ENCODE measurements at regions not wholly inside any gene's neighbourhood (a gene's known extent, or its start where the extent isn't known, plus 50 kb on each side); places are given as distances from the start of the nearest gene placed in this dataset.
"Not testable (repeated sequence)": the region's sequence is repeated elsewhere in the genome, so short reads cannot be mapped to it uniquely, and the experiment has no call there.

- H3K9ac ChIP-seq (ENCODE audit: control insufficient read depth, extremely low read depth, insufficient read depth, low read length): no peak overlapping the region
- H3K27ac ChIP-seq (ENCODE audit: control insufficient read depth, insufficient read depth, low read length): no peak overlapping the region
- dilution Hi-C loops (cut with MboI; ENCODE audit: extremely low pct_ligation_motif_present, low sequenced_read_pairs): no loop called here
- no peaks in the 10 kb centered on the region for H3K36me3 ChIP-seq (ENCODE audit: control insufficient read depth in 2 of 2, extremely low read depth in 1 of 2, insufficient read depth in 2 of 2, low read length in 2 of 2)
- no peaks in the 10 kb centered on the region for H3K9me1 ChIP-seq (ENCODE audit: control insufficient read depth, extremely low read depth, insufficient read depth, low read length)
- DNase-seq (ENCODE audit: low read depth, low spot score) (no peak), FAIRE-seq (no peak)
- no peak overlapping the region for H3K4me3 ChIP-seq (ENCODE audit: control insufficient read depth in 2 of 3, extremely low read depth in 1 of 3, insufficient read depth in 2 of 3, low read depth in 1 of 3, low read length in 3 of 3)
- no peaks in the 10 kb centered on the region for H3K79me2 ChIP-seq (ENCODE audit: control insufficient read depth, insufficient read depth, low read length)
- H3K9me3 ChIP-seq (ENCODE audit: control insufficient read depth, low read depth, low read length): no peaks in the 10 kb centered on the region
- no peaks in the 10 kb centered on the region for H3K27me3 ChIP-seq (ENCODE audit: control insufficient read depth, extremely low read depth, insufficient read depth, low read length)
- H2AFZ ChIP-seq (ENCODE audit: control insufficient read depth, low read length): no peak overlapping the region
- no peaks in the 10 kb centered on the region for H3K4me1 ChIP-seq (ENCODE audit: control insufficient read depth, extremely low read depth, insufficient read depth, low read length)
- no peaks in the 10 kb centered on the region for H4K20me1 ChIP-seq (ENCODE audit: control insufficient read depth, extremely low read depth, insufficient read depth, low read length)
- H3K4me2 ChIP-seq (ENCODE audit: control insufficient read depth, extremely low read depth, insufficient read depth, low read depth, low read length): no peak overlapping the region
- no peak for TF ChIP-seq CTCF (optimal IDR thresholded peaks at IDR 0.05 in 1 of 3, IDR thresholded peaks at IDR 0.05 in 1 of 3, conservative IDR thresholded peaks at IDR 0.05 in 1 of 3; ENCODE audit: extremely low read depth in 1 of 3, insufficient read depth in 2 of 3, low read length in 3 of 3)
- no peak for TF ChIP-seq EZH2 (IDR thresholded peaks at IDR 0.05; ENCODE audit: low read length)
These were observed 1801.3 kb upstream of the PCDH10 start for GRCh38 chr4:131347816-131348215.

- H3K36me3 ChIP-seq (ENCODE audit: control insufficient read depth in 2 of 2, extremely low read depth in 1 of 2, insufficient read depth in 2 of 2, low read length in 2 of 2): no peaks in the 10 kb centered on the region
- H3K4me2 ChIP-seq (ENCODE audit: control insufficient read depth, extremely low read depth, insufficient read depth, low read depth, low read length): no peak overlapping the region
- H3K9ac ChIP-seq (ENCODE audit: control insufficient read depth, extremely low read depth, insufficient read depth, low read length): no peak overlapping the region
- no peaks in the 10 kb centered on the region for H3K9me1 ChIP-seq (ENCODE audit: control insufficient read depth, extremely low read depth, insufficient read depth, low read length)
- no peak for DNase-seq (ENCODE audit: low read depth, low spot score)
- no peak overlapping the region for H3K27ac ChIP-seq (ENCODE audit: control insufficient read depth, insufficient read depth, low read length)
- no peaks in the 10 kb centered on the region for H3K9me3 ChIP-seq (ENCODE audit: control insufficient read depth, low read depth, low read length)
- no peaks in the 10 kb centered on the region for H3K79me2 ChIP-seq (ENCODE audit: control insufficient read depth, insufficient read depth, low read length)
- no peak for FAIRE-seq
- no peaks in the 10 kb centered on the region for H3K27me3 ChIP-seq (ENCODE audit: control insufficient read depth, extremely low read depth, insufficient read depth, low read length)
- H2AFZ ChIP-seq (ENCODE audit: control insufficient read depth, low read length): no peak overlapping the region
- no peaks in the 10 kb centered on the region for H4K20me1 ChIP-seq (ENCODE audit: control insufficient read depth, extremely low read depth, insufficient read depth, low read length)
- dilution Hi-C loops (cut with MboI; ENCODE audit: extremely low pct_ligation_motif_present, low sequenced_read_pairs): no loop called here
- H3K4me1 ChIP-seq (ENCODE audit: control insufficient read depth, extremely low read depth, insufficient read depth, low read length): no peaks in the 10 kb centered on the region
- H3K4me3 ChIP-seq (ENCODE audit: control insufficient read depth in 2 of 3, extremely low read depth in 1 of 3, insufficient read depth in 2 of 3, low read depth in 1 of 3, low read length in 3 of 3): no peak overlapping the region
- TF ChIP-seq EZH2 (IDR thresholded peaks at IDR 0.05; ENCODE audit: low read length): no peak
- TF ChIP-seq CTCF (optimal IDR thresholded peaks at IDR 0.05 in 1 of 3, IDR thresholded peaks at IDR 0.05 in 1 of 3, conservative IDR thresholded peaks at IDR 0.05 in 1 of 3; ENCODE audit: extremely low read depth in 1 of 3, insufficient read depth in 2 of 3, low read length in 3 of 3): no peak
These were observed 1800.8 kb upstream of the PCDH10 start for GRCh38 chr4:131348263-131348662.

- H3K27ac ChIP-seq (ENCODE audit: control insufficient read depth, insufficient read depth, low read length); H3K4me2 ChIP-seq (ENCODE audit: control insufficient read depth, extremely low read depth, insufficient read depth, low read depth, low read length); H3K9me1 ChIP-seq (ENCODE audit: control insufficient read depth, extremely low read depth, insufficient read depth, low read length); H4K20me1 ChIP-seq (ENCODE audit: control insufficient read depth, extremely low read depth, insufficient read depth, low read length); H3K4me1 ChIP-seq (ENCODE audit: control insufficient read depth, extremely low read depth, insufficient read depth, low read length); H3K9me3 ChIP-seq (ENCODE audit: control insufficient read depth, low read depth, low read length); H3K27me3 ChIP-seq (ENCODE audit: control insufficient read depth, extremely low read depth, insufficient read depth, low read length); H3K4me3 ChIP-seq (ENCODE audit: control insufficient read depth in 2 of 3, extremely low read depth in 1 of 3, insufficient read depth in 2 of 3, low read depth in 1 of 3, low read length in 3 of 3); H3K9ac ChIP-seq (ENCODE audit: control insufficient read depth, extremely low read depth, insufficient read depth, low read length); H3K79me2 ChIP-seq (ENCODE audit: control insufficient read depth, insufficient read depth, low read length); H3K36me3 ChIP-seq (ENCODE audit: control insufficient read depth in 2 of 2, extremely low read depth in 1 of 2, insufficient read depth in 2 of 2, low read length in 2 of 2); FAIRE-seq; DNase-seq (ENCODE audit: low read depth, low spot score); dilution Hi-C loops (cut with MboI; ENCODE audit: extremely low pct_ligation_motif_present, low sequenced_read_pairs); H2AFZ ChIP-seq (ENCODE audit: control insufficient read depth, low read length): not testable (repeated sequence)
These were observed 1796.7 kb upstream of the PCDH10 start for GRCh38 chr4:131352371-131352770.
